GM04503 (cell line): ENCODE measurements at regions not wholly inside any gene's neighbourhood (a gene's known extent, or its start where the extent isn't known, plus 50 kb on each side); places are given as distances from the start of the nearest gene placed in this dataset.
"Not testable (repeated sequence)": the region's sequence is repeated elsewhere in the genome, so short reads cannot be mapped to it uniquely, and the experiment has no call there.

Experiments
- DNase-seq: peaks from one replicate; pipeline ENCODE4 v3.0.0-alpha.2; 2012; ENCODE audit warnings: low read depth

DNA sequence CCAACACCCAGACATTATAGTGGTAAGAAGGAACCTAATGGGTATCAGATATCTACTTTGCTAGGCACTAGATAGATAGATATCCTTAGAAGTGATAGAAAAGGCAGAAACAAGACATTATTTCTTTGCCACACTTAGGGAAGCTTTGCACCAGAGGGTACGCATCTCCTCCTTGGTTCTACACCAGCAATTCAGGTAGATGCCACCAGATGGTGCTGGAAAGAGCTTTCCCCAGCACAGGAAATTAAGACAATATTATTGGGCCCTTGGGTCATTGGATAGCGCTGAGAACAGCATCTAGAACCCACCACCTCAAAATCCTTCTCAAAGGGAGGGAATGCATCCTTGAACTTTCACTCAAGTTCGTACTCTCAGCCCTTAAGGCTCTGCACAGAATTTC is 173.8 kb upstream of the CCL2 start:
- DNase-seq: no peak

DNA sequence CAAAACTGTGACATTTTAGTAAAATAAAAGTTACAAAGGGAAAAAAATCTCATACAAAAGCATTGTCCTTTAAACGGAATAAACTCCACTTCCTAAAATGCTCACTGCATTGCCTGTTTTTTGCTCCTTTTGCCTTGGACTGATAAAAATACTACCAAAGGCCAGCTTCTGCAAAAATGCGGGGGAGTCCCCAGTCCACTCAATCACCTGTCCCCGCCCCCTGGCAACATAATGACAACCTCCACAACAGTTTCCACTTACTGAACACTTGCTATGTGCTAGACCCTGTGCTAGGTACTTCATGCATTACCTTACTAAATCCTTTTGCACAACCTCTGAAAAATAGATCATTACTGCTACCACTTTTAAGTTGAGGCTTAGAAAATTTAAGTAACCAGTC is 172.7 kb upstream of the CCL2 start:
- DNase-seq: no peak

DNA sequence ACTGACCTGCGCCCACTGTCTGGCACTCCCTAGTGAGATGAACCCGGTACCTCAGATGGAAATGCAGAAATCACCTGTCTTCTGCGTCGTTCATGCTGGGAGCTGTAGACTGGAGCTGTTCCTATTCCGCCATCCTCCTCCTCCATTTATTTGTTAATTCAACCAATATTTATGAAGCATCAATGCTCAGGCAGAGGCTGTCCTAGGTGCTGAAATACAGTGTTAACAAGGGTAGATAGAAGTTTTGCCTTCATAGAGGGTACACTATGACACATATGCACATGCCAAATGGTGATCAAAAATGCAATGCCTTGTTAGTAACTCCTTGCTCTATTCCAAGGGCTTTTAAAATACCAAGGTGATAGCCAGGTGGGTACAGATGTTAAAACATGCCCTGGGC is 166.0 kb upstream of the CCL2 start:
- not testable (repeated sequence) for DNase-seq

DNA sequence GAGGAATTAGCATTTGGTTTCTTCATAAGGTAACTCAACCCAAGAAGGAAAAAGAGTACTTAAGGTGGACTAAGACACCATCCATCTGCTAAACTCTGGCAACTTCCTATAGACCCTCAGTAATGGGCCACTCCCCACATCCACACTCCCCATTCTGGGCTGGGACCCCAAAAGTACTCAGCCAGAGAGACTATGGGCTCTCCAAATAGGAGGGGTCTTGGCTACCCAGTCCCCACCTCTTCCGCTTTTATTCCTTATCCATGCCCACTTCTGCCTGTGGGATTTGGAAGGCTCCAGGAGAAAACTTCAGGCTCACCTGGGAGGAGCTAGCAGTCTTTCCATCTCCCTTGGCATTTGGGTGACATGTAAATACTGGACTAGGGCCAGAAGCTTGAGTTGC is 164.5 kb upstream of the CCL2 start:
- no peak for DNase-seq

DNA sequence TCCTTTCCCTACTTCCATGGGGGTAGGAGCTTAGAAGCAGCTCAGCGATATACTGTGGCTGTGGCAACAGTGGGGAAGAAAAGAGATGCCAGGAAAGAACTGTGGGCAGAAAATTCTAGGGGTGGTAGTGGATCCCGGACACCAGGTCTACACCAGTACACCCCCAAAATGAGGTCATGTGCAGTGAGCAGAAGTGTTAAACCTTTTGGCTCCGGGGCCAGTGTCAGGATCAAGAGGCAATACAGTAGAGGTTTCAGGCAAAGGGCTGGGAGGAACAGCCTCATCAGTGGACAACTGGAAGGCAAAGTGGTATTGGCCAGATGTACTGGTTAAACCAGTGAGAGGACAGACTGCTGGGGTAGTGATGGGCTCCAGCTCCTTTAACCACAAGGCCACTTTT is 163.1 kb upstream of the CCL2 start:
- DNase-seq: no peak

DNA sequence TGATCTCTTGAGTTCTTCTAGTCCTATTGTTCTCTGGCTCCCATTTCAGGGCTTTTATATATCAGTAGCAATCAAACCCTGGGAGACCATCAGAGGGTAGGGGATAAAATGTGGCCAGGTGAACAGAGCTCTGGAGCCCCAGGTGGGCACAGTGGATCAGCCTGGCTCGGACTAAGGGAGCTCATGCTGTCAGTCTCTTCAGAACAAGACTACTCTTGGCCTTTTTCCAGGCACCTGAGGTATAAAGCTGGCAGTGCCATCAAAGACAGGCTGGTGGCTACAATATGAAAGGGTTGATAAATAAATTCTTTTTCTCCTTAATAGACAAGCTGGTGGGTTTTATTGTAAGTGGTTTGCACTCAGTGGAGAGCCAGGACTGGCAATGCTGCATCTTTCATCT is 160.0 kb upstream of the CCL2 start:
- no peak for DNase-seq

DNA sequence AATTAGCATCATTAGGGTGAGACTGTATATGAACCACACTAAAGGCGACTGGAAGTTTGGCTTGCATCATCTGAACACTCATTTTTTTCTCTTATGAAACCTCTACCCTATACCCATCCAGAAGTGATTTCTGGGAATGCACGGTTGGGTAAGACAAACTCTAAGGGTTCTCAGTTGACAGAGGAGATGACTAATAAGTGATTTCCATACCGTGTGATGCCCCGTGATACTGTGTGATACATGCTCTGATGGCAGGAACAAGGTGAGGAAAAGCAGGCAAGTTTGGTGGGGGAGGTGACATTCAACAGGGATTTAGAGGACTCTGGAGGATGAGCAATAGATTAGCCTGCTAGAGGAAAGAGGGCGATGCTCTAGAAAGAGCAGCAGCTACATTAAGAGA is 156.4 kb upstream of the CCL2 start:
- no peak for DNase-seq

DNA sequence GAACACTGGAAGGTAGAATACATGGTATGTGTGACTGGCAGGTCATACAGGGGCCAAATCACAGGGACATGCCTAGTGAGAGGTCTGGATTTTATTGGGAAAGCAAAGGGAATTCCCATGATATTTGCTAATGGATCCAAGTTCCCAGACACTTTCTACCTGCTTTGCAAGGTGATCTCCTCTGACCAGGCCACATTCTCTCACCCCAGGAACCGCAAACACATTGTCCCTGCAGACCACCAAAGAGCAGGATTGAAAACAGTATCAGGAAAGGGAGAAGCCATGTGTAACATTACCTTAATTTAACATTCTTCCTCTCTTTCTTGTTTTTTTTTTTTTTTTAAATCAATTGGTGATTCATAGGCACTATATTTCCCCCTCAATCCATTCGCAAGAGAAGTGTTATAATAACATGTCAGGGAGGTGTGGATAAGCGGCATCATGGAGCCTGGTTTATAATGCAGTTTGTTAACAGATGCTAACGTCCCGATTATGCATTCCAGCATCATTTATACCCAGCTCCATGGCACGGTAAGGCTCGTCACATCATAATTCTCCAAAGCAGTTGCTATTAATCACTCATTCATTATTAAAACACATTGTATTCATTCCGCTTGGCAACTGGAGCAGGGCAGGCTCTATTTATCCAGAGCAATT is 155.1 kb upstream of the CCL2 start:
- DNase-seq: no peak

DNA sequence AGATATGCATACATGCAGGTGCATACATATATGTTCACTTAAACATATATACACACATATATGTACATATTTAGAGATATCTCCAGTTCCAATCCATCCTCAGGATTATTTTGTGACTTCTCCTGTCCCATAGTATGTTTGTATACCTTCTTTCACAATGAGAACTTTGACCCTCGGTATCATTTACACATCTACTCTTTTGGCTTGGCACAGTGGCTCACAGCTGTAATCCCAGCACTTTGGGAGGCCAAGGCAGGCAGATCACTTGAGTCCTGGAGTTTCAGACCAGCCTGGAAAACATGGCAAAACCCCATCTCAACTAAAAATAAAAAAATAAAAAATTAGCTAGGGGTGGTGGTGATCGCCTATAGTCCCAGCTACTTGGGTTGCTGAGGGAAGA is 148.1 kb upstream of the CCL2 start:
- DNase-seq: no peak

DNA sequence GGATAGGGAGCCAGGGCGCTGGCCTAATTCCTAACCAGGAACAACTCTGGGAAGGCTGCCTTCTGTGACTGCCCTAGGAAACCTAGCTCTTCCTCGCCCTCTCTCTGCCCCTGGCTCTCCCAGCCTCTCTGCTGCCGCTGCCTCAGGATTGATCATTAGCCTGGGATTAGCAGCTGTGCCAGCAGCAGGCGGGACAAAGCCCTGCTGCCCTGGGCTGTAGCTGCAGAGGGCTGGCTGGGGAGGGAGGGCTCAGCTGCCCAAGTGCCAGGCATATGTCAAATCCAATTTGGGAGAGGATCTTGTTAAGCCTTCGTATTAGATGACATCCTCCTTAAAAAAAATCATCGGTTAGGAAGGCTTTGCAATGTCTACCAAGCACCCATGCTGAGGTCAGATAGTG is 144.8 kb upstream of the CCL2 start:
- DNase-seq: no peak

DNA sequence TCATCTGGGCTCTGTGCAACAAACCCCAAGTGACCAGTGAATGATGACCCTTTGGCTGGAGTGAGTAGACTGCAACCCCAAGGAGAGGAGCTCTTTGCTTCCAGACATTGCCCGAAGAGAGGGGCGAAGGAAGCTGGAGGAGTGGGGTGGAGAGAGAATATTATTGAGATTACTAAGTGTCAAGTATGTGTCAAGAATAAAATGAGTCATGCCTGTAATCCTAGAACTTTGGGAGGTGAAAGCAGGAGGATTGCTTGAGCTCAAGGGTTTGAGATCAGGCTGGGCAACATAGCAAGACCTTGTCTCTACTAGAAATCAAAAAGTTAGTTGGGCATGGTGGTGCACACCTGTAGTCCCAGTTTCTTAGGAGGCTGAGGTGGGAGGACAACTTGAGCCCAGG is 142.0 kb upstream of the CCL2 start:
- DNase-seq: no peak

DNA sequence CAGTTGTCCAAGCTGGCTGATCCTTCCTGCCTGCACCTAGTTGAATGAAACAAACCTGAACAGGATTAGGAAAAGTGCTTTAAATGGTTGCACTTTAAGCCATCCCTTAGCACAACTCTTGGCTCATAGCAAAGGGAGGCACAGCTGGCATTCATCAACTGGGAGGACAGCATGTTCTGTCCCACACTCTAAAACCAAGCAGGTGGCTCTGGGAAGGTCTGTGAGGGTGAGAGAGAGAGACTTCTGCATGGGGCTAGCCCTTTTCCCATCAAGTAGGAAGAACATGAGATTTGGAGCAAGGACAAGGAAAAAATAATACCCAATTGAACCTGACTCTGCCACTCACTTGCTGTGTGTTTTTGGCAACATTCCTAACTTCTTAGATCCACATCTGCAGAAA is 140.9 kb upstream of the CCL2 start:
- DNase-seq: no peak

DNA sequence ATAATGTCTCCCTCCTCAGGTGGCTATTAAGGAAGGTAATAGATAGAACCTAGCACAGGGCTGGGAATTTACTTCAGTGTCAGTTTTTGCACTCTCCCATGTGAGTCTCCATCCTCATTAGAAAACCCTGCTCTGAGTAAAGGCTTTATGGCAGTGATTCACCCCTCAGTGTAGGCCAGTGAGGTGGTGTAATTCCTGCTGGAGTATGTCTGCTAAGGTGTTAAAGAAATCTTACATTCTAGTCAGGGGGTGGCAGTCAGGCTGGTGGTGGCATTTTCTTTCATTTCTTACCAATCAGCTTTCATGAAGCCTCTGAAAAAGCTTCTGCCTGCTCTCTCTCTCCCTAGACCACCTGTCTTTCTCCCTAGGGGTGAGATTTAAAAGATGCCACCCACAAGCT is 138.8 kb upstream of the CCL2 start:
- no peak for DNase-seq

DNA sequence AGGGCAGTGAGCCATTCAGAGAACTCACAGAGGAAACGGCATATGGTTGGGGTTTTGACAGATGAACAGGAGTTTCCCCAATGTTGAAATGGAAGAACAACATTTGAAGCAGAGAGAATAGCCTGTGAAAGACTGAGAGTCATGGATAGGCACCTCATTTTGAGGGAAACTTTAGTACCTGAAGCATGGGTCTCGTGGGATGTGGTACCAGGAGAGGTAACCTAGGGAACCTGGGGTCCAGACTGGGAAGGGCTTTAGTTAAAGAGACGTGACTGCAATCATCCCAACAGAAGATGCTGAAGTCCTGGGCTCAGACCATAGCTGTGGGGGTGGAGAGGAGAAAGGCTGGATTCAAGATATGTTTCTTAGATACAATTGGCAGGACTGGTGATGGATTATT is 137.8 kb upstream of the CCL2 start:
- no peak for DNase-seq

DNA sequence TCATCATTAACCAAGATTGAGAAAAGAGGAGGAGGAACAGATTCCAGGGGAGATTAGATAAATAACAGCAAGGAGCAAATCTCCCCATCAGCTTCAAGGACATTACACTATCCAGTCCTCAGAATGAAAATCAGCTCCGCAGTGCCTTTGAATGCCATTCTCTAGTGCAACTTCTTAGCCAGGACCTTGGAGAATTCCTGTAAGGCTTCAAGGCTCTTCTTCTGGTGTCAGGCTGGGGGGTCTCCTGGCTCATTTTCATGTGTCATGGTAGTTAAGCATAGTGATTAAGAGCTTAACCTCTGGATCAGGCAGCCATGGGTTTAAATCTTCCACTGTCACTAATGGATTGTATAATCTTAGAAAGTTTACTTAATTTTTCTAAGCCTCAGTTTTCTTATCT is 137.3 kb upstream of the CCL2 start:
- DNase-seq: no peak

DNA sequence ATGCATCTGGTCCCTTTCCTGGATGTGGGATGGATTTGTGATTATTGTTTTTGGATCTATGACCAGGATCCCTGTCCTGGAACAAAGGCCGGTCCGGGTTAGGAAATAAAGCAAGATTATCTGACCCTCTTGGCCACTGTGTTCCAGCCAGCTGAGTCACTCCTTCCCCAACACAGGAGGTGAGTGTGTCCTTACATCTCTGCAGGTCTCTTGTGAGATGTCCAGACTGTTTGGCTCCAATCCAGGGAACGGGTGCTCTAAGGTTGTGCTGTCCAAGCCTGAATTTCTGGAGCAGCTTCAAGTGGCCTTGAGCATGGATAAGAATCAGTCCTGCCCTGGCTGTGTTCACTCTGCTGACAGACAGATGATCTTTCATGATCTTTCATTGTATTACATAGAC is 136.5 kb upstream of the CCL2 start:
- DNase-seq: no peak

DNA sequence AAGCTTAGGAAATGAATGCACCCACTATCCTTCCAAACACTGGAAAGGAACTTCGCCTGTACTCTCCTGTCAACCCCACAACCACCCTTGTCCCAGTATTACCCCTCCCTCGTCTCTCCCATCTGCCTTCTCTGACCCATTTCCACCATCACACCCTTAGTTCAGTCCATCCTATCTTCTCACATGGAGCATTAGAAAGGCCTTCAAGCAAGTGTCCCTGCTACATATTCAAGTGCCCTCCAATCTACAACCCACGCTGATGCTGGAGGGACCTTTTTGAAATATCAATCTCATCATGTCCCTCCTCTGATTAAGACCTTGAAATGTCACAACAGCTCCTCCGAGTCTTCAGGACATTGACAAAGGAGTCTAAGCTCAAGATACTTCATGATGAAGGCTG is 133.8 kb upstream of the CCL2 start:
- no peak for DNase-seq

DNA sequence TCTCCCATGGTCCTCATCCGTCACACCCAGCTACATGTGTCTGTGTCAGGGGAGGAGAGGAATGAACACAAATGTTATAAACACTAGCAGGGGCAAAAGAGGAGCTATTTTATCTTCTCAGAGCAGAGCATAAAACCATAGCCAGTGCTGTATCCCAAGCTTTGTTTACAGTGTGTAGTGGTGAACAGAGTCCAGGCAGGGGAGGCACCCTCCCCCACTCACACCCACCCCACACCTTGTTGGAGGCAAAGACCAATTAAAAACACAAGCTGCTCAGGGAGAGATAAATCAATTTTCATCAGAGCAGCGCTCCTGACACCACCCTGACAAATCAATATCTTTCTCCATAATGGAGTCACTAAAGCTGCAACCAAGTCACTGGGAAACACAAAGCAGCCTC is 132.6 kb upstream of the CCL2 start:
- DNase-seq: no peak

DNA sequence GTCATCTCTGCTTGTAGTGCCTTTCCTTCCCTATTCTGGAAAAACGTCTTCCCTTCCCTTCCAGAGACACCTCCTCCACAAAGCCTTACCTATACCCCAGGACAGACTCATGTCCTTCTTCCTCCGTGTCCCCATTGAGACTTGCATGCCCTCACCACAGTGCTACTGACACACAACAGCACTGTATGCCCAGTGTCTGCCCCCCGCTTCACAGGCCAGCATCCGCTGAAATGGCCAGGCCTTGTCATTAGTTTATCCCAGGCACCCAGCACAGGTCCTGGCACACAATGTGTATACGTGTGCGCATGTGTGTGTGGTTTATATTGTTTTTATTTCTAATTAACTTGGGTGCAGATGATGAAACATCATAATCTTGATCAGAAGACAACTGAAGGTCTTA is 130.1 kb upstream of the CCL2 start:
- no peak for DNase-seq

DNA sequence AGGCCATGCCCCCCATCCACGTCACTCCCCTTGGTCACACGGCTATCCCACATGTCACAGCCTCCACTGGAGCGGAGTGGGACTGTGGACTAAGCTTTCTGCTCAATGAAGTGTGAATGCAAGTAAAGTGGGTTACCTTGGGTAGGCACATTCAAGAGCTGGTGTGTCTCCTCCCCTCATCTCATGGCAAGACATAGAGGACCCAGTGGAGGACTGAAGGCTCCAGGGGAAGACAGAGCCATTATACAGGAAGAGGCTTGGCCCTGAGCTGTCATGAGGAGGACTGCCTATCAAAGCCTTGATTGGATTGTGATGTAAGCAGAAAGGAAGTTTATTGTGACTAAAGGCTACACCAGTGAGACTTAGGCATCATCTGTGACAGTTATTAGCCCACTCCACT is 129.2 kb upstream of the CCL2 start:
- DNase-seq: no peak

DNA sequence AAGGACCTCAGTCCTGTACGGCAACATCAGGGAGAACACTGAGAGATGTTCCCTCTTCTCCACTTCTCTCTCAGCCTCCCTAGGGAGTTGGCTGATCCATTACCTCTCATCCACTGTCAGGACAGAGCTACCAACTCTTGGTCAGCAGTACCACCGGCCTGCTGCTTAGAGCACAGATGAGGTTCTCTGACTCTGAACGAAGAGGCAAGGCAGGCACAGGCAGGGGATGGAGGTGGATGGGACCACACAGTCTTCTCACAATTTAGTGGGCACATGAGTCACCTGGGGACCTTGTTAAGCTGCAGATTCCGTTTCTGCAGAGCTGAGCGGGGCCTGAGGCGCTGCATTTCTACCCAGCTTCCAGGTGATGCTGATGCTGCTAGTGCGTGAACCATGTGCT is 128.6 kb upstream of the CCL2 start:
- DNase-seq: no peak

DNA sequence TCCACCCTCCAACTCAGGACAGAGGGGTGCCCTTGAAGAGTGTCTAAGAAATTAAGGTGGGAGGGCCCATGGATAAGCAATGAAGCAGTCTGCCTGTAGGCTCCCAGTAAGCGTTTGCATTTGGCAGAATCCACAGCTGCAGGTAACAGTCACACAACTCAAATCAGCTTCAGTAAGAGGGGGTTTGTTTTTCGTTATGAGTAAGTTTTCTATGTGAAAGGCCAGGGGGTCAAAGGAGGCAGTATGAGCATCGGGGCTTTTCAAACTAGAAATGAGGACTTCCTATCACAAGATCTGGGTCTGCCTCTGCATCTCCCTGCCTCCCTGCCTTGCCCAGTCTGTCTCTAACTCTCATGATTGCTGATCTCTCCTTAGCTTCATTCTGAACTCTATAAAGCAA is 128.1 kb upstream of the CCL2 start:
- no peak for DNase-seq

DNA sequence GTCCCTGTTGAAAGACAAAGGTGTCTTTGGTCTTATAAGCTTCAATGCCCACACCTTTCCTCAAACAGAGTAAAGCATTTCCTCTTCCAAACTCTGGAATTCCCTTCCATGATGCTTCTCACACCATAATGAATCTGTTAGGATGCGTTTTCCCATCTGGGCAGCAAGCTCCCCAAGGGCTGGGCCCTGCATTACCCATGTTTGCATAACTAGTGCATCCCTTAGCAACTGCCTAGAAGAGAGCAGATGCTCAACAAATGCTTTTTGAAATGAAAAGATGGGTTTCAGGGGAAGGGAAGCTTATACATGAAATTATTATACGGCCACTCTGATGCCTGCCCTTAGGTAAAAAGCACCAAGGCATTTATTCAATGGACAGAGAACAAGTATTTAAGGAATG is 124.5 kb upstream of the CCL2 start:
- no peak for DNase-seq

DNA sequence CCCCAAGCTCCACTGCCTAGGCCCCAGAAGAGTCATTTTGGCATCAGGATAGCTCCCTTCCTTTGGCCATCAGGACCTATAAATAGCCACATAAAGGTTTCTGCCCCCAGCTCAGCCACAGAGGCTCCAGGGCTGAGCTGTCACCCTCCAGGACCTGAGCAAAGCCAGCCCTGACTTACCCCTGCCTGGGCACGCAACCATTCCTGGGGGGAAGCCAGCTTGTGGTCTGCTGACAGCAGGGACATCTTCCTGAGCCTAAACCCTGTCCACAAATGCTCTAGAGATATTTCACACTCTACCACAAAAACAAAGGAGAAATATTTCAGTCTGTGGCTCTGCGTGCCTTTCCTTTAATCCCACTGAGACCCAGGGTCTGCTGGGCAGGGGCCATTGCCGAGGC is 123.7 kb upstream of the CCL2 start:
- no peak for DNase-seq

DNA sequence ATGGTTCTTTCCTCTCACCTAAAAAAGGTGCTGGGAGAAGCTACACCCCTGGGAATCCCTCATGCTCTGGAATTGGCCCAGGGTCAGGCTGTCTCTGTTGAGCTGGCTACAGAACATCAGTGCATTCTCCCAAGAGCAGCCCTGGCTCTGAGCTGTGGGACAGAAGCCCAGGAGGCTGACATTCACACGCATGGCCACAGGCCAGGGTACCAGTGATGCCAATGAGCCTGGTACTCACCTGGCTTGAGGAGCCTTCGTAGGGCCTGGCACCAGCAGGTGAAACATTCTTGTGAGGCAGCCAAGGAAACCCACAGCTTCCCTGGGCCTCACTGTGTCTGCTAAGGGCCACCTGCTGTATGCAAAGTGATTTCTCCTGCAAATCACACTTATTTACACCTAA is 121.7 kb upstream of the CCL2 start:
- DNase-seq: no peak
